ENCODE measurements at regions not wholly inside any gene's neighbourhood (a gene's known extent, or its start where the extent isn't known, plus 50 kb on each side); places are given as distances from the start of the nearest gene placed in this dataset.
A peak's percentile ranks its signal among the peaks of the same experiment; 100 is the strongest.

DNA sequence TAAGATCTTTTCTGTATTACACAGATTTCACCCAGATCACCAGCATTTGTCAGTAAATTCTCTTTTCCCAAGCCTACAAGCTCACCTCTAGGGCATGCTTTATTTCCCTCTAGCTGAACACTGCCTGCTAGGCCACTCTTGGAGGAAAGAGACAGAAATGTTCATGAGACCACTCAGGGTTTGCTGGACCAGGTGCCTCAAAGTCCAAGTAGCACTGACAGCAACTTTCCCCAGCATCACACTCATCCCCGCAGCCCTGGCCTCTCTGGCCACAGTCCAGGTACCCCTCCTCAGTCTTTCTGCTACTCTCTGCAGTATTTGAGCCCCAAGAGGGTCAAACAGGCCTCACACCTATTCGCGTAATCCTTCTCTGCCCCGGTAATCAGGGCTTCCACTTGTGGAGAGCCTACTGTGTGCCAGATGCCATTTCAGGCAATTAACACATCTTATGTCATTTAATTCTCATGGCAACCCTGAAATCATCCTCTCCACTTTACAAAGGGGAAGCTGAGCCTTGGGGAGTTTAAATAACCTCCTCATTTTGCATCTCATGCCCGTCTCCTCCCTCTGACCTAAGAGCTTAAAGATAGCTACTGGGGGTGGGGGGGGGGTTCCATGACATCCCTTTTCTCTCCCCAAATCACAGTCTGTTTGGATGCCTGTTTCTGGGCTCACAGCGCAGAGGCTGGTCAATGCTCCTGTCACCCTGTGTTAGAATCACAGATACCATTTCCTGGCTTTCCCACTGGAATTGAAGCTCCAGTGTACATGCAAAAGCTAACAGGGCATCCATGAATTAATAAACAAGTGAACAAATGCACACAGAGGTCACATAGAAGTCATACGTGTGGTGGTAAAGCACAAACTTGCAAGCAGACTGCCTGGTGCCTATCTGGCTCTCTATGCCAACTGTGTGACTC is 88.5 kb downstream of the PRLHR start:
- H3K27ac ChIP-seq, result no peak overlapping the region

DNA sequence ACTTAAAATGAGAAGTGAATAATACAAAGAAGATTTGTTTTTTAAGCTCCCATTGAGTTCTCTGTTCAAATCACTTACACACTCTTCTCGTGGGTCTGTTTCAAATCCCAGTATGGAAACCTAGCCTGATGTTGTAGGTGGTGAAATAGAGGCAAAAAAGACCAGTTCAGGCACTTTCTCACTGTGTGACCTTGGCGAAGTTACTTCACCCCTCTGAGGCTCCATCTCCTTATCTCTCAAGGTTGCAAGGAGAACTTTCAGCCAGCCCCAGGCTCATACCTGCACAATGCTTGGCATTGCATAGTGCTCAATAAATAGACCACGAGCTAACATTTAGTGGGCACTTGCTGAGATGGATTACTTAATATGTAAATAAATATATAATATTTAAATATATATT is 90.1 kb downstream of the PRLHR start:
- Histone ChIP-seq H3K4me2 (no peak overlapping the region), H3K4me3 (no peak overlapping the region), H3K4me1 (peaks cover 19% of the 10 kb centered on the region; the same call in 2 of the 3 replicates), H3K9me3 (no peaks in the 10 kb centered on the region), H3K27ac (no peak overlapping the region)
- no peak for ATAC-seq
- DNase-seq (ENCODE audit: low read depth in 1 of 2, low spot score in 1 of 2), result no peak
- ChIA-PET POLR2A (no interaction called here), CTCF (interaction anchor here (0.7 to 1.1 kb wide), 2 partner anchors 36 to 45 kb away, joined by 3 to 4 read pairs; no protein-coding TSS in a partner anchor)
- TF ChIP-seq HDAC2 (IDR thresholded peaks at IDR 0.05) (no peak), CEBPB (IDR thresholded peaks at IDR 0.05) (no peak), HOXB5 (CRISPR knock-in tag; IDR thresholded peaks at IDR 0.05) (no peak), TP53 (CRISPR knock-in tag; IDR thresholded peaks at IDR 0.05) (no peak), TFCP2L1 (CRISPR knock-in tag; IDR thresholded peaks at IDR 0.05) (no peak), EHF (CRISPR knock-in tag; IDR thresholded peaks at IDR 0.05) (no peak)
- 46% methylated on average over 3 of the region's 3 CpGs for WGBS (ENCODE audit: missing lambda C conversion rate)
- FAIRE-seq, result no peak

More for the DNA sequence above, 88.5 kb downstream of the PRLHR start:
- H3K4me2 ChIP-seq, result no peak overlapping the region
- WGBS (ENCODE audit: missing lambda C conversion rate), result 75% methylated on average over 7 of the region's 7 CpGs
- no peak for FAIRE-seq
- POLR2A ChIA-PET, result no interaction called here
- CTCF ChIA-PET, result interaction anchor here (0.6 to 0.9 kb wide), 3 partner anchors 24 to 62 kb away, joined by 3 read pairs; no protein-coding TSS in a partner anchor
- no peak for ATAC-seq
- H3K9me3 ChIP-seq, result no peaks in the 10 kb centered on the region
- peaks cover 12% of the 10 kb centered on the region; the same call in 2 of the 3 replicates for H3K4me1 ChIP-seq
- TF ChIP-seq TP53 (CRISPR knock-in tag; IDR thresholded peaks at IDR 0.05) (no peak), BHLHE40 (IDR thresholded peaks at IDR 0.05; ENCODE audit: low read depth, low read length) (no peak), PHF8 (IDR thresholded peaks at IDR 0.05; ENCODE audit: borderline replicate concordance, low read depth) (no peak), POLR2AphosphoS2 (conservative IDR thresholded peaks at IDR 0.05; ENCODE audit: low read length) (no peak), MAZ (IDR thresholded peaks at IDR 0.05; ENCODE audit: borderline replicate concordance, low read depth, low read length) (no peak)
- TF ChIP-seq, protein P1, sequence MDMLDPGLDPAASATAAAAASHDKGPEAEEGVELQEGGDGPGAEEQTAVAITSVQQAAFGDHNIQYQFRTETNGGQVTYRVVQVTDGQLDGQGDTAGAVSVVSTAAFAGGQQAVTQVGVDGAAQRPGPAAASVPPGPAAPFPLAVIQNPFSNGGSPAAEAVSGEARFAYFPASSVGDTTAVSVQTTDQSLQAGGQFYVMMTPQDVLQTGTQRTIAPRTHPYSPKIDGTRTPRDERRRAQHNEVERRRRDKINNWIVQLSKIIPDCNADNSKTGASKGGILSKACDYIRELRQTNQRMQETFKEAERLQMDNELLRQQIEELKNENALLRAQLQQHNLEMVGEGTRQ (IDR thresholded peaks at IDR 0.05), result no peak
- no peak overlapping the region for H3K4me3 ChIP-seq
- DNase-seq (ENCODE audit: low read depth in 1 of 2, low spot score in 1 of 2), result no peak

DNA sequence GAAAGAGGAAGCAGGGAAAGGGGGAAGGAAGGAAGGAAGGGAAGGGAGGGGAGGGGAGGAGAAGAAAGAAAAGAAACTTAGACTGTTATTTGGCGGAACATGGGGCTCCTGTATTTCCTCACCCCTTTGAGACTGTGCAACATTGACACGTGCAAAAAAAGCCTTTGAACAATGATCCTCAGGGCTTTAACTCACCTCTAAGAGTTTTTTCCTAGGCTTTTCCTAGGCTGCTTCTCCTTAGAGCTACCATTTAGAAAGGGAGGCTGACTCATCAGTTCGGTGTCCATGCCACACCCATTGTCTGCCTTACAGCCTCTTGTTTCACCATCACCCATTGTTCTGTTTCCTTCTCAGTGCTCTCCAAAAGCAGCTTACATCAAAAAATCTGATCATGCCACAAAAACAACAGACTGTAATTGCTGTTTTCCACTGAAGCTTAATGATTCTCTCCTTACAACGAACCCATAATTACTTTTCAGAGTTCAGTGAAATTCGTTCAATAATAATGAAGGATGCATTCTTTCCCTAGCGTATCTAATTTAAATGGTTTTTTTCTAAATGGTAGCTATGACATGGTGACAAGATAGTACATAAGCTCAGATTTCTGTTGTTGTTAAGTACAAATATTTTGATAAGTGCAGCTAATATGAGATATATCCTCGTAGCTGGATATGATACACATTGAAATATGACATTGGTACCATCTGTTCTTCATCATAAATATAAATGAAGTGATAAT is 90.8 kb downstream of the PRLHR start:
- ChIA-PET CTCF (interaction anchor here (0.7 to 1.1 kb wide), 3 partner anchors 37 to 1008 kb away, joined by 3 to 4 read pairs (median 4); no protein-coding TSS in a partner anchor), POLR2A (no interaction called here)
- Histone ChIP-seq H3K27ac (peak overlapping the region in 1 of 2 experiments; percentile 54; a peak in 3 of 6 replicates), H3K4me2 (peak overlapping the region; percentile 46), H3K4me1 (peaks cover 19% of the 10 kb centered on the region; the same call in 2 of the 3 replicates), H3K9me3 (no peaks in the 10 kb centered on the region), H3K4me3 (no peak overlapping the region)
- peak; percentile 92 to 94 for ATAC-seq
- 46% methylated on average over 7 of the region's 7 CpGs for WGBS (ENCODE audit: missing lambda C conversion rate)
- peak; percentile 79 for FAIRE-seq
- TF ChIP-seq, protein P2, sequence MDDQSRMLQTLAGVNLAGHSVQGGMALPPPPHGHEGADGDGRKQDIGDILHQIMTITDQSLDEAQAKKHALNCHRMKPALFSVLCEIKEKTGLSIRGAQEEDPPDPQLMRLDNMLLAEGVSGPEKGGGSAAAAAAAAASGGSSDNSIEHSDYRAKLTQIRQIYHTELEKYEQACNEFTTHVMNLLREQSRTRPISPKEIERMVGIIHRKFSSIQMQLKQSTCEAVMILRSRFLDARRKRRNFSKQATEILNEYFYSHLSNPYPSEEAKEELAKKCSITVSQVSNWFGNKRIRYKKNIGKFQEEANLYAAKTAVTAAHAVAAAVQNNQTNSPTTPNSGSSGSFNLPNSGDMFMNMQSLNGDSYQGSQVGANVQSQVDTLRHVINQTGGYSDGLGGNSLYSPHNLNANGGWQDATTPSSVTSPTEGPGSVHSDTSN (IDR thresholded peaks at IDR 0.05), result no peak
- TF ChIP-seq MAFK (IDR thresholded peaks at IDR 0.05; ENCODE audit: partially characterized antibody) (peak; percentile 72), RNF2 (IDR thresholded peaks at IDR 0.05; ENCODE audit: borderline replicate concordance, low read depth) (no peak), RCOR1 (IDR thresholded peaks at IDR 0.05; ENCODE audit: low read depth, low read length) (no peak), CEBPB (IDR thresholded peaks at IDR 0.05) (0 out of 4 replicates have a peak, but pooled peaks of 1 of the 2 experiments have one; percentile 5), FOSL2 (IDR thresholded peaks at IDR 0.05) (no peak), FOSL2 (CRISPR knock-in tag; IDR thresholded peaks at IDR 0.05) (peak; percentile 62)
- TF ChIP-seq, protein P3, sequence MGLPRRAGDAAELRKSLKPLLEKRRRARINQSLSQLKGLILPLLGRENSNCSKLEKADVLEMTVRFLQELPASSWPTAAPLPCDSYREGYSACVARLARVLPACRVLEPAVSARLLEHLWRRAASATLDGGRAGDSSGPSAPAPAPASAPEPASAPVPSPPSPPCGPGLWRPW (IDR thresholded peaks at IDR 0.05), result no peak
- peak; percentile 65 to 77 for DNase-seq (ENCODE audit: low read depth in 1 of 2, low spot score in 1 of 2)

All from A549 (cell line).